GM12878 (cell line): ENCODE measurements at regions not wholly inside any gene's neighbourhood (a gene's known extent, or its start where the extent isn't known, plus 50 kb on each side); places are given as distances from the start of the nearest gene placed in this dataset.

Experiments used
- ATAC-seq: fragments of 200-7000 bp; cut with Tn5 transposase; 3 replicates; pipeline ENCODE4 v1.9.1; 2020; ENCODE audit warnings: mild to moderate bottlenecking, moderate library complexity
- BruUV-seq: library from RNA; stranded (reverse); fragments of 400-500 nt; replicated peaks from 2 replicates; lab custom pipeline; 2021; lab: Mats Ljungman, UMichigan
- CTCF ChIA-PET: fragments of 300-600 bp; sonication (Branson Sonifier 250); formaldehyde crosslinking; extraction: SDS; loops from one replicate; lab custom pipeline; 2021; ENCODE audit warnings: inconsistent platforms; lab: Yijun Ruan, JAX
- POLR2A ChIA-PET: fragments of 350-600 bp; formaldehyde crosslinking; extraction: SDS; loops from one replicate; lab custom pipeline; 2021; ENCODE audit warnings: inconsistent platforms; lab: Charles Lee
- RAD21 ChIA-PET: fragments of 300-600 bp; sonication (Branson Sonifier 250); formaldehyde crosslinking; loops from one replicate; lab custom pipeline; 2023; ENCODE audit warnings: antibody characterized with exemption; ENCODE audit not compliant: unreplicated experiment; lab: Charles Lee
- SMC1A ChIA-PET: fragments of 300-600 bp; sonication (Branson Sonifier 250); formaldehyde crosslinking; loops from one replicate; lab custom pipeline; 2023; ENCODE audit not compliant: unreplicated experiment, uncharacterized antibody; lab: Charles Lee
- DNase-seq: peaks from one replicate; pipeline ENCODE4 v3.0.0-alpha.2; 2011; ENCODE audit warnings: low read depth, low spot score
- FAIRE-seq: peaks from 3 replicates; lab custom pipeline; 2011; peaks lifted over from hg19 to GRCh38; lab: Jason Lieb, UNC
- H2AFZ ChIP-seq: 2 replicates; pipeline ENCODE4 v1.6.0; 2011; ENCODE audit warnings: low read depth, low read length, control low read depth; ENCODE audit not compliant: control insufficient read depth
- H3K27ac ChIP-seq: 2 replicates; pipeline ENCODE4 v1.5.1; 2011; ENCODE audit warnings: control low read depth; ENCODE audit not compliant: control insufficient read depth, insufficient read depth
- H3K27me3 ChIP-seq, 2 experiments: replicated peaks in 1 of 2; 2 replicates each; pipeline versions ENCODE4 v1.6.0 to v1.6.1; 2011; ENCODE audit warnings: low read length in 1 of 2; ENCODE audit not compliant: control insufficient read depth in 2 of 2, insufficient read depth in 2 of 2
- H3K36me3 ChIP-seq, 2 experiments: 2 replicates each; pipeline ENCODE4 v1.5.1; 2011; ENCODE audit warnings: low read length in 1 of 2; ENCODE audit not compliant: control insufficient read depth in 2 of 2, insufficient read depth in 2 of 2
- H3K4me1 ChIP-seq: 2 replicates; pipeline ENCODE4 v1.6.1; 2011; ENCODE audit warnings: mild to moderate bottlenecking, low read length, moderate library complexity, mixed read lengths; ENCODE audit not compliant: control insufficient read depth, insufficient read depth
- H3K4me2 ChIP-seq: 2 replicates; pipeline ENCODE4 v1.6.0; 2011; ENCODE audit warnings: control low read depth; ENCODE audit not compliant: control insufficient read depth, insufficient read depth
- H3K4me3 ChIP-seq: fragments of 200-600 bp; sonication (generic); 2 replicates; pipeline ENCODE4 v1.5.1; 2016
- H3K79me2 ChIP-seq: 2 replicates; pipeline ENCODE4 v1.6.0; 2011; ENCODE audit warnings: low read length; ENCODE audit not compliant: control insufficient read depth, insufficient read depth
- H3K9ac ChIP-seq: 2 replicates; pipeline ENCODE4 v1.8.0; 2011; ENCODE audit warnings: low read length, control low read depth, mixed read lengths; ENCODE audit not compliant: control insufficient read depth, insufficient read depth
- H3K9me3 ChIP-seq: replicated peaks from 3 replicates; pipeline ENCODE4 v1.5.1; 2011; ENCODE audit warnings: mild to moderate bottlenecking, low read length; ENCODE audit not compliant: control insufficient read depth, insufficient read depth
- H4K20me1 ChIP-seq: 2 replicates; pipeline ENCODE4 v1.6.0; 2011; ENCODE audit not compliant: control insufficient read depth, insufficient read depth
- BMI1 ChIP-seq: fragments of 450-650 bp; IDR thresholded peaks from 2 replicates; pipeline ENCODE4 v1.6.1; 2016; ENCODE audit warnings: mild to moderate bottlenecking, moderate library complexity, borderline replicate concordance
- CHD1 ChIP-seq: IDR thresholded peaks from 2 replicates; pipeline ENCODE4 v1.6.1; 2012; ENCODE audit warnings: low read depth, low read length, improper control_type of control experiment
- NBN ChIP-seq: fragments of 450-650 bp; IDR thresholded peaks from 2 replicates; pipeline ENCODE4 v1.6.1; 2016
- RFX5 ChIP-seq: IDR thresholded peaks from 2 replicates; pipeline ENCODE4 v1.6.1; 2011; ENCODE audit warnings: low read depth, low read length, improper control_type of control experiment
- SUPT20H ChIP-seq: IDR thresholded peaks from 2 replicates; pipeline ENCODE4 v1.6.1; 2011; ENCODE audit warnings: low read depth, mild to moderate bottlenecking, low read length, moderate library complexity, borderline replicate concordance; ENCODE audit not compliant: control insufficient read depth
- WGBS: methylation state at CpG from one replicate; pipeline ENCODE4 v1.1.6; 2016; ENCODE audit warnings: low lambda C conversion rate; ENCODE audit not compliant: insufficient replicate concordance, insufficient coverage; ENCODE audit errors: missing lambda C conversion rate; 5-methylcytosine and 5-hydroxymethylcytosine counted together
- in situ Hi-C: fragments of 300-500 bp; cut with MboI; formaldehyde crosslinking; loops from 9 replicates; pipeline ENCODE4 v1.14.3; 2018; ENCODE audit warnings: mixed read lengths
- intact Hi-C: fragments of 100-400 bp; cut with micrococcal nuclease; formaldehyde crosslinking; loops from one replicate; pipeline ENCODE4 v1.14.2; 2022; ENCODE audit not compliant: unreplicated experiment
- TF ChIP-seq, protein P1 (sequence below): fragments of 450-650 bp; IDR thresholded peaks from 2 replicates; pipeline ENCODE4 v1.6.1; 2017; ENCODE audit warnings: borderline replicate concordance
- TF ChIP-seq, protein P2 (sequence below): IDR thresholded peaks from 2 replicates; pipeline ENCODE4 v1.6.1; 2011; ENCODE audit warnings: low read depth, low read length, improper control_type of control experiment, borderline replicate concordance

DNA sequence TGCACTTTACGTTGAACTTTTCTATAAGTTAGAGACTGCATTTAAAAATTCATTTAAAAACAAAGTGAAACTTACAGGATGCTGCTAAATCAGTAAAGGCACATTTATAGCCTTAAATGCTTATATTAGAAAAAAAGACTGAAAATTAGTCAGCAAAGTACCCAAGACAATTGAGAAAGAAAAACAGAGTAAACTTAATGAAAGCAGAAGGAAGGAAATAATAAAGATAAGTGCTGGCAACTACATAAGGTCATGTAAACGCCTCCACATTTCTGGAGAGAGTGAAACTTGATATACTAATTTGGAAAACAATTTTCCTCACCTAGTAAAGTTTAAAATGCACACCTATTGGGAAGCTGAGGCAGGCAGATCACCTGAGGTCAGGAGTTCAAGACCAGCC, 58.2 kb upstream of the ACAN start:
- in situ Hi-C loops = no loop called here
- no peaks in the 10 kb centered on the region; a peak in 1 of 4 replicates for H3K27me3 ChIP-seq
- BruUV-seq = no TSS peak
- ChIA-PET SMC1A (interaction anchor here (0.9 kb wide), 1 partner anchor 40 kb away, joined by 3 read pairs; no protein-coding TSS in a partner anchor), CTCF (no interaction called here), POLR2A (no interaction called here), RAD21 (no interaction called here)
- TF ChIP-seq SUPT20H (no peak), BMI1 (no peak), NBN (no peak), CHD1 (no peak), RFX5 (no peak)
- TF ChIP-seq, protein P1, sequence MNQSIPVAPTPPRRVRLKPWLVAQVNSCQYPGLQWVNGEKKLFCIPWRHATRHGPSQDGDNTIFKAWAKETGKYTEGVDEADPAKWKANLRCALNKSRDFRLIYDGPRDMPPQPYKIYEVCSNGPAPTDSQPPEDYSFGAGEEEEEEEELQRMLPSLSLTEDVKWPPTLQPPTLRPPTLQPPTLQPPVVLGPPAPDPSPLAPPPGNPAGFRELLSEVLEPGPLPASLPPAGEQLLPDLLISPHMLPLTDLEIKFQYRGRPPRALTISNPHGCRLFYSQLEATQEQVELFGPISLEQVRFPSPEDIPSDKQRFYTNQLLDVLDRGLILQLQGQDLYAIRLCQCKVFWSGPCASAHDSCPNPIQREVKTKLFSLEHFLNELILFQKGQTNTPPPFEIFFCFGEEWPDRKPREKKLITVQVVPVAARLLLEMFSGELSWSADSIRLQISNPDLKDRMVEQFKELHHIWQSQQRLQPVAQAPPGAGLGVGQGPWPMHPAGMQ = no peak
- TF ChIP-seq, protein P2, sequence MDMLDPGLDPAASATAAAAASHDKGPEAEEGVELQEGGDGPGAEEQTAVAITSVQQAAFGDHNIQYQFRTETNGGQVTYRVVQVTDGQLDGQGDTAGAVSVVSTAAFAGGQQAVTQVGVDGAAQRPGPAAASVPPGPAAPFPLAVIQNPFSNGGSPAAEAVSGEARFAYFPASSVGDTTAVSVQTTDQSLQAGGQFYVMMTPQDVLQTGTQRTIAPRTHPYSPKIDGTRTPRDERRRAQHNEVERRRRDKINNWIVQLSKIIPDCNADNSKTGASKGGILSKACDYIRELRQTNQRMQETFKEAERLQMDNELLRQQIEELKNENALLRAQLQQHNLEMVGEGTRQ = no peak
- FAIRE-seq (no peak), DNase-seq (no peak), ATAC-seq (no peak)
- H3K9me3 ChIP-seq = no peaks in the 10 kb centered on the region
- H4K20me1 ChIP-seq = no peaks in the 10 kb centered on the region
- no peak overlapping the region for H3K4me2 ChIP-seq
- no peaks in the 10 kb centered on the region for H3K79me2 ChIP-seq
- WGBS = 14% methylated on average over 2 of the region's 2 CpGs
- no peak overlapping the region for H3K27ac ChIP-seq
- H3K4me3 ChIP-seq = no peak overlapping the region
- intact Hi-C loops = no loop called here
- no peaks in the 10 kb centered on the region for H3K36me3 ChIP-seq
- H2AFZ ChIP-seq = no peak overlapping the region
- H3K4me1 ChIP-seq = no peaks in the 10 kb centered on the region
- no peak overlapping the region for H3K9ac ChIP-seq
